ENCODE measurements at regions not wholly inside any gene's neighbourhood (a gene's known extent, or its start where the extent isn't known, plus 50 kb on each side); places are given as distances from the start of the nearest gene placed in this dataset.

DNA sequence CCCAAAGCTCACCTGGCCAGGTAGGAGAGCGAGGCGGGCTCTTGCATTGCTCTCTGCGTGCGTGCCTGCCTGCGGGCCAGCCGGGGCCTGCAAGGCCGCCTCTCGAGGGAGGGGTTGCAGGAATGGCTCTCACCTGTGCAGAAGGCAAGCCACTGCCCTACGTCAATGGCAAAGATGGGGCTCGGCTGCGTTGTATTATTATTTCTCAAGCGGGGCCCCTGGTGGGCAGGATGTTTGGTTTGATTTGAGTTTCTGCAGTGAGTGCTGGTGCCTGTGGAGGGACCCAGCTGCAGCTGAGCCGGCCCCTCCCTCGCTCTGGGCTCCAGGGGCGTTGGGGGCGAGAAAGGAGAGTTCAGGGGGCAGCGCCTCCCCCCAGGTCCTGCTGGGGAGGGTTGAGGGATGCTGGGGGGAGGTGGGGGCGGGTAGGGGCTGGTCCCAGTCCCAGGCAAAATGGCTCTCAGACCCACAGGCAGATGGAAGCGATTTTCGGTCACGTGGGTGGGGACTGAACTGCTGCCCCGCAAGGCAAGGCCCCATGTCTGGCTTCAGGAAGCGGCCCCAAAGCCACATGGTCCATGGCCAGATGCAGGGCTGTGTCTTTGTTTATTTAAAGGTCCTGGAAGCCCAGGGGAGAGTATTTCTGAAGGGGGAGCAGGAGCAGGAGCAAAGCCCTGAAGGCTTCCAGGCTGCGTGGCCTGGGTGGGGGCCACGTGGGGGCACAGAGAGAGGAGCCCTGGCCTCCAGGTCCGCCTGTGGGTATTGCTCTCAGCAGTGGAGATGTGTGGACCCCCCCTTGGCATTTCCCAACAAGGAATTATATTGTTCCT, 338.8 kb downstream of the SEC14L1 start:
- DNase-seq: no peak

DNA sequence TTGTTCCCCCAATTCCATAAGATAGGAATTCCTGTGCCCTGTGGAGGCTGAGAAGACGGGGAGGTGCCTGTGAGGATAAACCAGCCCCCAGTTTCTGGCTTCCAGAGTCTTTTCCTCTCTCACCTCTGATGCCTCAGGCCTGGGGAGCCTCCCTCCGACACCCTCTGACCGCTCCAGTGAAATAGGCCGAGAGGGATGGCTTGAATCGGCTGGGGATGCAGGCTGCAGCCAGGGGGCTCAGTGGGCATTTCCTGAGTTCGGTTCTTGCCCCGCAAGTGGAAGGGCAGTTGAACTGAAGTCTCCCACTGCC, 339.4 kb downstream of the SEC14L1 start:
- DNase-seq: no peak

DNA sequence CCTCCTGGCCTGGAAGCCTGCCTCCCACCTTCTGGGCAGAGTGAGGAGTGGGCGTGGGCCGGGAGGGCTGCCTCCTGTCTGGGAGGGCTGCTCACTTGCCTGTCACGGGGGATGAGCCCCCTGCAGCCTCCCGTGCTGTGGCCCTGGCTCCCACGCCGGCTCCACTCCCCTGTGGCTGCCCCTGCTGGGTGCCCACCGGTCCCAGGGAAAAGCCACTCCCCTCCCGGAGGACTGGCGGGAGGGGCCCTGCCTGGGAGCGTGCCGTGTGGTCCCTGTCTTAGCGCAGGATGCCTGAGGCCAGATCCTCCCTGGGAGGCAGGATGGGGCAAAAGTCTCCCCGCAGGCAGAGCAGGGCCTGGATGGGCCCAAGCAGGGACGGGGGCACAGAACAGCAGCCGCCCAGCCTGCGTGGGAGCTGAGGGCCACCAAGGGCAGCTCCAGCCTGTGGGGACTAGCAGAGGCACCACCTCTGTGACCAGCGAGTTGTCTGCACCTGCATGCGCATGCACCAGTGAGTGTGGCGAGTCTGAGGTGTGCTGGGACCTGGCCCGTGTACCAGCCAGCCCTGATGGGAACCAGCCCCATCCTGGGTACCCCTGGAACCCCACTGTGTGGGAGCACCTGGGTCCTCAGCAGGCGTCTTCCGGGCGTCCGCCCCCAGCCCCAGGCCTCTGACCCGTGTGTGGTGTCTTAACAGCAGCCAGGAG, 339.9 kb downstream of the SEC14L1 start:
- DNase-seq: no peak

DNA sequence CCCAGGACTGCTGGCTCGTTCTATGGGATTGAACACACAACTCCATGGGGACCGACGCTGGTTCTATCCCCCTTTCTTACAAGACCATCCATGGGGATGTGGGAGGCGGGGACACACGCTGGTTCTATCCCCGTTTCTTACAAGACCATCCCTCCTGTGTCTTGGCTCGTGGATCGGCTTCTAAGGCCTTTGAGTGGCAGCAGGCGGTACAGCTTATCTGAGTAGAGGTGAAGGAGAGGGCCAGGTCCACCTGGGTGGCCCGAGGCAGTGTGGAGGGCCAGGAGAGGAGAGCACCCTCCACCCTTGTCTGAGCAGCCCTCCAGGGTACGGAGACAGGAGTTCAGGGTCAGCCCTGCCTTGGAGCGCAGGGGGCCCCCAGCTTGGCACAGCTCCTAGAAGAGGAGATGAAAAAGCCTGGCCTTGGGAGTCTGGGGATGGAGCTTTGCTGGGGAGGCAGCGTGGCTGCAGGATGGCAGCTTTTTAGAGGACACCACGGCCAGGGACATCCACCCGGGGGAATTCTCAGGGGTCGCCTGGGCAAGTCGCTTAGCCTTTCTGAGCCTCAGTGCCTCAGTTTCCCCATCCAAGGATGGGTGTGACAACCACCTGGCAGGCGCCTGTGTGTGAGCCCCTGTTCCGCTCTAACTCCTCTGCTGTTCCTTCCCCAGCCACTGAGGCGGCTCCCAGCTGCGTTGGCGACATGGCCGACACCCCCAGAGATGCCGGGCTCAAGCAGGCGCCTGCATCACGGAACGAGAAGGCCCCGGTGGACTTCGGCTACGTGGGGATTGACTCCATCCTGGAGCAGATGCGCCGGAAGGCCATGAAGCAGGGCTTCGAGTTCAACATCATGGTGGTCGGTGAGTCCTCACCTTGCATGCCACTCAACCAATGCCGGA, 341.0 kb downstream of the SEC14L1 start:
- no peak for DNase-seq

DNA sequence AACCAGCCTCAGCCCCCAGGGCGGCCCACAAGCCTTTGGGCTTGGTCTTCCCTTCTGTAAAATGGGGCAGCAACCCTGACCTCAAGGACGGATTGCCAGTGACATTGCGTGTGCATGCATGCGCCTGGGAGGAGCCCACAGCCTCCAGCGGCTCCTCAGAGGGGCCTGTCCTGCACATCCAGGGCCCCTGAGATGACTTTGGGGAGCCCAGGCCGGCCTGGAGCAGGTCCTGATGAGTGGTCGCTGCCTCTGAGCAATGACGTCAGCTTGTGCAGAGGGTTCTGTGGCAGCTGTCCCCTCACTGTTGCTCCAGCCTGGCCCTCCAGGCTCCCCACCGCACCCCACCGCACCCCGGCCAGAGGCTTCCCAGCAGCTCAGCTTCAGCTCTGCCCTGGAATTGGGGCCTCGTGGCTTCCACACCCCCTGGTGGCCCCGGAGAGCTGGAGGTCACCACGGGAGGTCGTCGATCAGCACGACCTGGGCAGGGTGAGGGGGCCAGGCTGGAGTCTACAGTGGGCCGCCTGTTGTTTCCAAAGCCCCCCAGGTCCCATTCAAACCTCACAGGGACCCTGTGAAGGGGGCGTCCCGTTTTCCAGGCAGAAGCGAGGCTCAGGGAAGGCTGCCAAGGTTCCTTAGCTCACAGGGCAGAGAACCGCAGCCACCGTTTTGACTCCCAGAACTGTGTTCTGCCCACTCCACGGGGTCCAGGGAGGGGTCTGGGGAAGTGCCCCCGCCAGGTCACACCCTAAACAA, 341.8 kb downstream of the SEC14L1 start:
- DNase-seq: no peak

DNA sequence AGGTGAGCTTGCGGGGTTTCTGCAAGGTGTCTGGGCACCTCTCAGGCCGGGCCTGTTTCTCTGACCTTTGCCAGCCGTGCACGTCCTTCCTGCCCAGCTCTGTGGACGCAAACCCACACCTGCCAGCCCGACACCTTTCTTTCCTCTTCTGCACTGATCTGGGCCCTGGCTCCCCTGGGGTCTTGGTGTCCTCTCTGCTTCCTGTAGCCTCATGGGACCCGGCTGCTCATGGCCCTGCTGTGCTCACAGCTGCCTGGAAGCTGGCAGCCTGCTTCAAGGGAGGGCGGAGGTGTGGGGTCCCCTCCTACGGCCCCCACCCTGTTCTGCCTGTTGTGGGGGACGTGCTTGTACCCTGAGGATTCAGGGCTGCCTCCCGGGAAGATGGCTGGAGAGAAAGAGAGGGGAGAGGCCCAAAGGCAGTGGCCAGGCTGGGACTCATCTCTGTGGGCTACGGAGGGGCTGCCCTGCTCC, 342.4 kb downstream of the SEC14L1 start:
- no peak for DNase-seq

DNA sequence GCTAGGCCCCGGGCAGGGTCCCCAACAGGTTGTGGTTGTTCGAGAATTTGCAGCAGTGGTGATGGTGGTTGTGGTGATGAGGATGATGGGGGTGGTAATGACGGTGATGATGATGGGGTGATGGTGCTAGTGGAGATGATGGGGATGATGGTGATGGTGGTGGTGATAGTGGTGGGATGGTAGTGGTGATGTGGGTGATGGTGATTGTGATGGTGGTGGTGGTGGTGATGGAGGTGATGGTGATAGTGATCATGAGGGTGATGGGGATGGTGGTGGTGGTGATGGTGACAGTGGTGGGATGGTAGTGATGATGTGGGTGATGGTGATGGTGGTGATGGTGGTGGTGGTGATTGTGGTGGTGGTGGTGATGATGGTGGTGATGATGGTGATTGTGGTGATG, 343.3 kb downstream of the SEC14L1 start:
- no peak for DNase-seq

DNA sequence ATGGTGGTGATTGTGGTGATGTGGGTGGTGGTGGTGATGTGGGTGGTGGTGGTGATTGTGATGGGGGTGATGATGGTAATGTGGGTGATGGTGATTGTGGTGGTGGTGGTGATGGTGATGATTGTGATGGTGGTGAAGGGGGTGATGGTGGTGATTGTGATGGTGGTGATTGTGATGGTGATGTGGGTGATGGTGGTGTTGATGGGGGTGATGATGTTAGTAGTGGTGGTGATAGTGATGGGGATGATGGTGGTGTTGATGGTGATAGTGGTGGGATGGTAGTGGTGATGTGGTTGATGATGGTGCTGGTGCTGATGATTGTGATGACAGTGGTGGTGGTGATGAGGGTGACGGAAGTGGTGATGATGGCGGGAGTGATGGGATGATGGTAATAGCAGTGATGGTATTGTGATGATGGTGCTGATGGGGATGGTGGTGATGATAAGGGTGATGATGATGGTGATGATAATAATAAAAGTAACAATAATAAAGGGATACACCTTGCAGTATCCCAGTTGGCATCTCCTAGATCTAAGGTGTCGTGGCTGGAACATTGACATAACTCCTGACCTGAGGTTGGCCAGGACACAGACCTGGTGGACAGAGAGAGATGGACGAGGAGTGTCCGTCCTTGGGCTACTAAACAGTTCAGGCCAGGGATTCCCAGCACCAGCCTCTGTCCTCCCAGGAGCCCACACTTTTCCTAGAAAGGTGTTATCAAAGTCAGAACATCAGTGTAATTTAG, 344.5 kb downstream of the SEC14L1 start:
- no peak for DNase-seq

DNA sequence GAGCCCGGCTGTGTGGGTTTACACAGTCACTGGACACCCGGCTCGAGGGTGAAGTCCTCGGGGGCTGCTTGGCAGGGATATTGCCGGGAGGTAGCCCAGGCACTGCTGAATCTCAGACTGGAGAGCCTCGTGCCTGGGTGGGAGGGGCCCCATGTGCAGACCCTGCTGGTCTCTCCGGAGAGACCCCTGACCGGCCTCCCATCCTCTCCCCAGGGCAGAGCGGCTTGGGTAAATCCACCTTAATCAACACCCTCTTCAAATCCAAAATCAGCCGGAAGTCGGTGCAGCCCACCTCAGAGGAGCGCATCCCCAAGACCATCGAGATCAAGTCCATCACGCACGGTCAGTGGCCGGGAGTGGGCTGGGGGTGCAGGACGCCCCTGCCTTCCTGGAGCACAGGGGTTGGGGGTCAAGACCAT, 346.5 kb downstream of the SEC14L1 start:
- DNase-seq: no peak

DNA sequence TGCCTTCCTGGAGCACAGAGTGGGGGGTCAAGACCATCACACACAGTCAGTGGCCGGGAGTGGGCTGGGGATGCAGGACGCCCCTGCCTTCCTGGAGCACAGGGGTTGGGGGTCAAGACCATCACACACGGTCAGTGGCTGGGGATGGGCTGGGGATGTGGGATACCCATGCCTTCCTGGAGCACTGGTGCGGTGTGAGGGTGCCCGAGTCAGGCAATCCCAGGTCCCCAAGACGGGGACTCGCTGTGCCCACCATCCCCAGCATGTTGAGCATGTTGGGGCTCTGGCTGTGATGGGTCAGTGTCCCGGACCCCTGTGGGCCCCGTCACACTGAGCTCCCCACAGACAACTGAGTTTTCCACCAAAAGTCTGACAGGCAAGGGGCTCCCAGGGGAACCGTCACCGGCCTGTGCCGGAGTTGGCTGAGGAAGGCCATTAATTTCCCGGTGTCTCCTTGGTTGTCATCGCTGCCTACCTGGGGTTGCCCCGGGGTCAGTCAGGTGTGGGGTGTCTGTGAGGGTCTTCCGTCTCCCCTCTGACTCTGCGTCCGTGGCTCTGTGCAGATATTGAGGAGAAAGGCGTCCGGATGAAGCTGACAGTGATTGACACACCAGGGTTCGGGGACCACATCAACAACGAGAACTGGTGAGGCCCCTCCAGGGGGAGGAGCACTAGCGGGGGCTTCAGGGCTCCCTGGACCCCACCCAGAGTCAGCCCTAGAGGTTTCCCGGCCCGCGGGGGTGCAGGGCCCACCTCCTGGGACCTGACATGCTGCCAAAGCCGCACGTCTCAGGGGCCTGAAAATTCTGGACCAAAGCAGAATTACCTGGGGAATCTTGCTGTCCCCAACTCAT, 347.1 kb downstream of the SEC14L1 start:
- DNase-seq: no peak

DNA sequence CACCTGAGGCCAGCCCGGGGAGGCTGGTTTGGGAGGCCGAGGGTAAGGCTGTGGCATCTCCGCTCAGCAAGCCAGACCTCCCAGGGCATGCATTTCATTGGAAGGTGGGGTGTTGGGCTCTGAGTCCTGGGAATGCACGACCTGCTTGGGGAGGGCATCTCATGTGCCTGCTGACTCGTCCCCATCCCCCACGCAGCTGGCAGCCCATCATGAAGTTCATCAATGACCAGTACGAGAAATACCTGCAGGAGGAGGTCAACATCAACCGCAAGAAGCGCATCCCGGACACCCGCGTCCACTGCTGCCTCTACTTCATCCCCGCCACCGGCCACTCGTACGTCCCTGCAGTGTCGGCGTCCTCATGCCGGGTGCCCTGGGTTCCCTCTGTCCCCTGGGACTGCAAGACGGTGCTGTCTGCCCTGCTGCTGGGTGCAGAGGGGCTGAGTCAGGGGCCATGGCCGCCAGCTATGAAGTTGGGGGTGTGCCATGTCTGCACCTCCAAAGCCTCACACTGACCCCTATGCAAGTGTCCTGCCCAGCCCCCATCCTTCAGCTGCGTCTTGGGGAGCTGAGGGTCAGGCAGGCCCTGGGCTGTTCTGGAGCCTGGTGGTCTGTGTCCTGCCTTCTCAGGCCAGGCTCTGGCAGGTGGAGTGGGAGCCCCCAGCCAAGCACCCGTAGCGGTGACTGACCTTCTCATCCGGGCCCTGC, 347.9 kb downstream of the SEC14L1 start:
- DNase-seq: no peak

DNA sequence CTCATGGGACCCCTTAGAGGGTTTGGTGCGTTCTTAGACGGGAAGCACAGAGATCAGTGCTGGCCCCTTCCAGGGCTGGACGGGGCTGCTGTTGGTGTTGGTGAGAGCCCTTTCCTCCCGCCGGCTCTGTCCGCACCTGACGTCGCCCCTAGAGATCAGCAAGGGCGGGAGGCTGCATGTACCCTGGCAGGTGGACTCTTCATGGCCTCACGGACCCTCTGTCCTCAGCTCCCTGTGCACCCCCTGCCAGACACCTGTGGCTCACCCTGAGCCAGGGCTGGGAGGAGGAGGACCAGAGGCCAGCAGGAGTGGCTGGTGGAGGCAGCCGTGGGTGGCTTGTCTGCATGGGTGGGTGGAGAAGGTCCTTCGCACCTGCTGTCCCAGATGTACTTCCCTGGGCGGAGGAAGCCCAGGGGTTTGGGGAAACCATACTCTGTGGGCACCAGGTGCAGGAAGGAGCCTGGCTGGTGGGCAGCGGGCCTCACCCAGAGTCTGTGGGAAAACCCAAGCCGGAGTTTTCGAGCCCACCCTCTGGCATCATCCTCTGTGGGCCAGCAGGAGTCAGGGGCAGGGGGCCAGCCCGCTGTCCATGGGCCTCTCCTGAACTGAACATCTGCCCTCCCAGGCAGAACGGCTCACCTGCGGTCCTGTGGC, 348.6 kb downstream of the SEC14L1 start:
- no peak for DNase-seq

DNA sequence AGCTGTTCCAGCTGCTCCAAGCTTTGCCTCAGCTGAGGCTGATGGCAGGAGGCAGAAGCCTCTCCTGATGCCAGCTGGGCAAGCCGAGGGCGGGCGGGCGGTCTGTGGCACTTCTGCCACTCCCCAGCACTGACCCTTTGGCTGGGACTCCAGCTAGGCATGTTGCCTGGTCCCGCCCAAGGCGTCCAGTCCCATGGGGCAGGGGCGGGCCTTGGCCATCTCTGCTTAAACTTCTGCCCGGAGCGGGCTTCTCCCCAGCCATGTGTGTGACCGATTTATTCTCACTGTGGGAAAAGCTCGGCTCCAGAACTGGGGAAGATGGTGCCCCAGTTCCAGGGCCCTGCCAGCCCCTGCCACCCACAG, 349.1 kb downstream of the SEC14L1 start:
- DNase-seq: no peak

DNA sequence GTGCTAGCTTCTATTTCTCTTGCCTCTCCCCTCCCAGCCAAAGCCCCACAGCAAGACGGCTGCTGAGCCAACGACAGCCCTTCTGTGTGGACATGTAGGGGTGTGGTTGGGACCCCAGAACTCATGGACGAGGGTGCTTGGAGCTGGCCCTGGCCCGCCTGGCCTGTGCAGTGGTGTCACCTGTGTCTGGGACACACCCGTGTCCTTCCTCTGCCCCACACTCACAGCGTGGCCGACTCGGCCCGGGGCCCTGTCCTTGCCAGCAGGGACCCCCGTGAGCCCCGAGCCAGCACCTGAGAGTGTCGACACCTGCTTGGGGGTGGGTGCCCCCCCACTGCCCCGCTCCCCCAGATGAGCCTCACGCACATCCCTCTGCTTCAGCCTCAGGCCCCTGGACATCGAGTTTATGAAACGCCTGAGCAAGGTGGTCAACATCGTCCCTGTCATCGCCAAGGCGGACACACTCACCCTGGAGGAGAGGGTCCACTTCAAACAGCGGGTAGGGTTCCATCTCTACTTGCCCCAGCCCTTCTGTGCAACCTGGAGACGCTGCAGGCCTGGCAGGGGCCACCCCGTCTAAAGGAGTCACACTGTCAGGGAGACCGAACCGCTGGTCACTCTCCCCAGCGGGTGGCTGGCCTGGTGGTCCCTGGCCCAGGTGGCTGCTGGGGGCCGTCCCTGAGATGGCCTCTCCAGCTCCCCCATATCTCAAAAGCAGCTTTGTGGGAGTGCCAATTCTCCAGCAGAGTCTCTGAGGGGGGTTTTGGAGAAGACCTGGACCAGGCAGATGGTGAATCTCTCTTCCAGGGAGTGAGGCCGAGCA, 349.8 kb downstream of the SEC14L1 start:
- DNase-seq: no peak

DNA sequence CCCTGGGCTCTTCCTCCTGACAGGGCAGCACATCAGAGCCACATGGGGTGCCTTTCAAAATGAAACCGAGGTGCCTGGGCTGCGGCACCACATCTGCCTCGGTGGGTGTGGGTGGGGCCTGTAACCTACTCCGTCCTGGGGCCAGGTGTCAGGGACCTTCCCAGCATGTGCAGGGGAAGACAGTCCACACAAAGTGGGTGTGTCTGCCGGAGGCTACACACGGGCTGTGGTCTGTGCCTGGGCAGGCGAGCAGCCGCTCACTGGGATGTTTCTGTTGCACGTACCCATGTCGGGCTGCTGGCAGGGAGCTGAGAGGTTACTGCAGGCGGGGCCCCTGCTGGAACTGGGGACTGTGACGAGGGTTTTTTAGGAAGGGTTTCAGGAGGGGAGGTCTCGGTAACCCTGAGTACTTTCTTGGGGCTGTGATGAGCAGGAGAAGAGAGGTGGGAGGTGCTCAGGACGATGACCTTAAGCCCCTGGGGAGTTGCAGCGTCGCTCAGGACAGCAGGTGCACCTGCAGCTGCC, 351.2 kb downstream of the SEC14L1 start:
- DNase-seq: no peak

DNA sequence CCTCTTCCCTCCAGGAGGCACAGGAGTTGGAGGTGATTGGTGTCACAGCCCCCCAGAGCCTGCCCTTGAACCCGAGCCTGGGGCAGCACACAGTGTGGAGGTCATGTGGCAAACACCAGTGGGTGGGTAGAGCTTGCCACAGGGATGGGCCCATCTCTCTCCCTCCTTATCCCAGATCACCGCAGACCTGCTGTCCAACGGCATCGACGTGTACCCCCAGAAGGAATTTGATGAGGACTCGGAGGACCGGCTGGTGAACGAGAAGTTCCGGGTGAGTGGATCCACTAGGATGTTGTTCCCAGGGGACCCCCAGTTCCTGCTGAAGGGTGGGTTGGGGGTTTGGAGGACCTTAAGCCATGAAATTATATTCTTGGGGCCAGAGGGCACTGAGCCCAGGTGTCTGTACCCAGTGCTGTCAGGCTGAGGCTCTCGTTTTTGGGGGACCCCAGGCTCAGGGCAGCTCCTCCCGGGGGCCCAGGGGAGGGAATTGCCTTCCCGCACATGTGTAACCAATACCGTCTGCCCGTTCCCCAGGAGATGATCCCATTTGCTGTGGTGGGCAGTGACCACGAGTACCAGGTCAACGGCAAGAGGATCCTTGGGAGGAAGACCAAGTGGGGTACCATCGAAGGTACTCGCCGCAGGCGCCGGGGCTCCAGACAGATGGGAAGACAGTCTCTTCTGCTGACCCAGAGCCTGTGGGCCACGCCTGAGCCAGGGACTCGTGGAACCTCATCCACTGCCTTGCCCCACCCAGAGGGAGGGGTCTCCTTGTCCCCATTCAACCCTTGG, 351.9 kb downstream of the SEC14L1 start:
- DNase-seq: no peak

DNA sequence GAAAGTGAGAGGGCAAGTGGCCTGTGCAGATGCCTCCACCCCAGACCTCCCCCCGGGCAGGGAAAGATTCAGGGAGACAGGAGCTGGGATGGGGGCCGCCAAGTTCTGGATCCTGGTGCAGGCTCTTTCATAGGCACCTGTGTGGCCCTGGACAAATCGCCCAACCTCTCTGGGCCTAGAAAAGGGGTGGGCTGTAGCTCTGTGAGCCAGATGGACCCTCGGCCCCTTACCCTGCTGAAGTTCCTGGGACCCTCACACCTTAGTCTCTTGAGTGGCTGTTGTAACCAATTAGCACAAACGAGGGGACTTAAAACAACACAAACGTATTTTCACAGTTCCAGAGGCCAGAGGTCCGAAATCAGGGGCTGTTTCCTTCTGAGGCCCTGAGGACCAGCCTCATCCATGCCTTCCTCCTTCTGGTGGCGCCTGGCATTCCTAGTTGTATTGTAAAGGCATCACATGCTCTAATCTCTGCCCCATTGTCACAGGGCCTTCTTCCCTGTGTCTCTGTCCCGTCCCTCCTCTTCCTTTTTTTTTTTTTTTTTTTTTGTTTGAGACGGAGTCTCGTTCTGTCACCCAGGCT, 352.6 kb downstream of the SEC14L1 start:
- DNase-seq: no peak

Data from stimulated activated CD8-positive, alpha-beta memory T cell treated with anti-CD3 and anti-CD28 coated beads, Interleukin-4, amount 100 ng/mL, for 48 hours (primary cell).